GM03348 (cell line): ENCODE measurements at regions not wholly inside any gene's neighbourhood (a gene's known extent, or its start where the extent isn't known, plus 50 kb on each side); places are given as distances from the start of the nearest gene placed in this dataset.
"Not testable (repeated sequence)": the region's sequence is repeated elsewhere in the genome, so short reads cannot be mapped to it uniquely, and the experiment has no call there.

Experiments
- DNase-seq: peaks from one replicate; pipeline ENCODE4 v3.0.0; 2012; ENCODE audit warnings: low spot score

- DNase-seq, result no peak
Observed at GRCh38 chr12:126282691-126283090, 1217.5 kb downstream of the AACS start.

- no peak for DNase-seq
Observed at GRCh38 chr12:126286203-126286602, 1221.0 kb downstream of the AACS start.

GRCh38 chr12:126290456-126290855 lies 1225.2 kb downstream of the AACS start:
- DNase-seq, result no peak

GRCh38 chr12:126291987-126292386 lies 1226.8 kb downstream of the AACS start:
- DNase-seq, result not testable (repeated sequence)

GRCh38 chr12:126295652-126296051 lies 1230.4 kb downstream of the AACS start:
- DNase-seq, result no peak

- DNase-seq, result no peak
Observed at GRCh38 chr12:126309278-126309677, 1244.0 kb downstream of the AACS start.

- no peak for DNase-seq
Observed at GRCh38 chr12:126312457-126312856, 1247.2 kb downstream of the AACS start.

- DNase-seq, result no peak
Observed at GRCh38 chr12:126316411-126316810, 1251.2 kb downstream of the AACS start.

- DNase-seq, result no peak
Observed at GRCh38 chr12:126337556-126338441, 1272.6 kb downstream of the AACS start.

GRCh38 chr12:126342866-126343265 lies 1277.6 kb downstream of the AACS start:
- no peak for DNase-seq

GRCh38 chr12:126343321-126343720 lies 1278.1 kb downstream of the AACS start:
- DNase-seq, result no peak

- no peak for DNase-seq
Observed at GRCh38 chr12:126346087-126346486, 1280.9 kb downstream of the AACS start.

- DNase-seq, result no peak
Observed at GRCh38 chr12:126347421-126347820, 1282.2 kb downstream of the AACS start.

GRCh38 chr12:126349383-126349782 lies 1284.1 kb downstream of the AACS start:
- DNase-seq, result no peak

- DNase-seq, result no peak
Observed at GRCh38 chr12:126353604-126354003, 1288.4 kb downstream of the AACS start.

- DNase-seq, result no peak
Observed at GRCh38 chr12:126354633-126355032, 1289.4 kb downstream of the AACS start.

- no peak for DNase-seq
Observed at GRCh38 chr12:126355346-126355745, 1290.1 kb downstream of the AACS start.

GRCh38 chr12:126358806-126359205 lies 1293.6 kb downstream of the AACS start:
- DNase-seq, result no peak

GRCh38 chr12:126359216-126359615 lies 1294.0 kb downstream of the AACS start:
- DNase-seq, result no peak

- no peak for DNase-seq
Observed at GRCh38 chr12:126361804-126362203, 1296.6 kb downstream of the AACS start.

- DNase-seq, result no peak
Observed at GRCh38 chr12:126362493-126362892, 1297.3 kb downstream of the AACS start.

- DNase-seq, result no peak
Observed at GRCh38 chr12:126362964-126363363, 1297.7 kb downstream of the AACS start.

- no peak for DNase-seq
Observed at GRCh38 chr12:126369487-126370463, 1304.5 kb downstream of the AACS start.
